Left lung (tissue), 4 donors: ENCODE measurements at regions not wholly inside any gene's neighbourhood (a gene's known extent, or its start where the extent isn't known, plus 50 kb on each side); places are given as distances from the start of the nearest gene placed in this dataset.
A peak's percentile ranks its signal among the peaks of the same experiment; 100 is the strongest.

ENCODE experiments used
- ATAC-seq: fragments of 200-7000 bp; cut with Tn5 transposase; one replicate; pipeline ENCODE4 v1.9.1; 2020; ENCODE audit warnings: moderate library complexity
- DNase-seq, 4 donors: peaks; one replicate each; pipeline ENCODE4 v3.0.0-alpha.2; 2013 to 2020
- H3K27ac ChIP-seq, 2 donors: fragments of 200-600 bp; sonication (generic) in 1 of 2; one replicate each; pipeline versions ENCODE4 v1.5.0 to v1.8.0; 2020 to 2021
- H3K27me3 ChIP-seq, 2 donors: fragments of 200-600 bp; sonication (generic) in 1 of 2; one replicate each; pipeline versions ENCODE4 v1.5.0 to v1.8.0; 2020 to 2021
- H3K36me3 ChIP-seq, 2 donors: fragments of 200-600 bp; sonication (generic) in 1 of 2; one replicate each; pipeline versions ENCODE4 v1.5.0 to v1.8.0; 2020 to 2021
- H3K4me1 ChIP-seq, 2 donors: fragments of 200-600 bp; one replicate each; pipeline ENCODE4 v1.8.0; 2021
- H3K4me3 ChIP-seq, 2 donors: fragments of 200-600 bp; sonication (generic) in 1 of 2; one replicate each; pipeline versions ENCODE4 v1.5.0 to v1.8.0; 2020 to 2021; ENCODE audit warnings: mild to moderate bottlenecking in 1 of 2
- H3K9me3 ChIP-seq, 2 donors: fragments of 200-600 bp; sonication (generic) in 1 of 2; one replicate each; pipeline versions ENCODE4 v1.5.0 to v1.8.0; 2020 to 2021
- intact Hi-C, 2 donors: fragments of 100-400 bp; cut with DNase I; formaldehyde crosslinking; loops; one replicate each; pipeline versions ENCODE4 v1.11.2 to v1.14.2; 2022
- TF ChIP-seq, protein P1 (sequence below), 2 donors: fragments of 200-600 bp; sonication (generic) in 1 of 2; IDR thresholded peaks; one replicate each; pipeline versions ENCODE4 v1.5.0 to v1.8.0; 2021; ENCODE audit warnings: antibody characterized with exemption in 2 of 2
- donor health status: DM: no; HTN: yes; CAD: no.
- donor health status: DM: no; HTN: no; CAD: no.

DNA sequence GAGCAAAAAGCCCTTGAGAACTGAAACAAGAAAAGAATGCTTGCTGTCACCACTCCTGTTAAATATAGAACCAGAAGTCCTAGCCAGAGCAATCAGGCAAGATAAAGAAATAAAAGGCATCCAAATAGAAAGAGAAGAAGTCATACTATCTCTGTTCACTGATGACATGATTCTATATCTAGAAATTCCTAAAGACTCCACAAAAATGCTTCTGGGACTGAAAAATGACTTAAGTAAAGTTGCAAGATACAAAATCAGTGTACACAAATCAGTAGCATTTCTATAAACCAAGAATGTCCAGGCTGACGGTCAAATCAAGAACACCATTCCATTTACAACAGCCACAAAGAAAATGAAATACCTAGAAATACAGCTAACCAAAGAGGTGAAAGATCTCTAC, 552.7 kb upstream of the SLIT2 start:
- Histone ChIP-seq H3K4me1 (no peaks in the 10 kb centered on the region), H3K36me3 (no peaks in the 10 kb centered on the region), H3K27me3 (no peaks in the 10 kb centered on the region), H3K9me3 (no peaks in the 10 kb centered on the region), H3K4me3 (no peak overlapping the region), H3K27ac (no peak overlapping the region)
- TF ChIP-seq, protein P1, sequence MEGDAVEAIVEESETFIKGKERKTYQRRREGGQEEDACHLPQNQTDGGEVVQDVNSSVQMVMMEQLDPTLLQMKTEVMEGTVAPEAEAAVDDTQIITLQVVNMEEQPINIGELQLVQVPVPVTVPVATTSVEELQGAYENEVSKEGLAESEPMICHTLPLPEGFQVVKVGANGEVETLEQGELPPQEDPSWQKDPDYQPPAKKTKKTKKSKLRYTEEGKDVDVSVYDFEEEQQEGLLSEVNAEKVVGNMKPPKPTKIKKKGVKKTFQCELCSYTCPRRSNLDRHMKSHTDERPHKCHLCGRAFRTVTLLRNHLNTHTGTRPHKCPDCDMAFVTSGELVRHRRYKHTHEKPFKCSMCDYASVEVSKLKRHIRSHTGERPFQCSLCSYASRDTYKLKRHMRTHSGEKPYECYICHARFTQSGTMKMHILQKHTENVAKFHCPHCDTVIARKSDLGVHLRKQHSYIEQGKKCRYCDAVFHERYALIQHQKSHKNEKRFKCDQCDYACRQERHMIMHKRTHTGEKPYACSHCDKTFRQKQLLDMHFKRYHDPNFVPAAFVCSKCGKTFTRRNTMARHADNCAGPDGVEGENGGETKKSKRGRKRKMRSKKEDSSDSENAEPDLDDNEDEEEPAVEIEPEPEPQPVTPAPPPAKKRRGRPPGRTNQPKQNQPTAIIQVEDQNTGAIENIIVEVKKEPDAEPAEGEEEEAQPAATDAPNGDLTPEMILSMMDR (IDR thresholded peaks at IDR 0.05), result no peak
- ATAC-seq (no peak), DNase-seq (no peak)
- intact Hi-C loops, result no loop called here

DNA sequence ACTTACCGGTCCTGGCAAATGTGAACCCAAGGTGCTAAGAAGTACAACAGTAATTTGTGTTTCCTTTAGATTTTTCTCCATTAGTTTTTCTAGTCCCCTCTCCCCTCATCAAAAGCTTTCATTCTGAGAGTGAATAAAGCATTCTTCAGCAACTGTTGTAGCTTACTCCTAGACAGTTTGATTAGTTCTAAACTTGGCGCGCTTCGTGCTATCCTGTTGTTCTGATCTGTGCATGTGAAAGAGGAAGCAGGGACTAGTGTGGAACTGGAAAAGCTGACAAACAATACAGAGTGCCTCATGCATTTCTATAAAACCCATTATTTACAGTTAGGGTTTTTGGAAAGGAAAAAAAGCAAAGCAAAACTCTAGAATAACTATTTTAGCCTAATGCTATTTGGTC, 556.9 kb upstream of the SLIT2 start:
- H3K36me3 ChIP-seq, result no peaks in the 10 kb centered on the region
- intact Hi-C loops, result no loop called here
- no peak overlapping the region for H3K27ac ChIP-seq
- ATAC-seq (no peak), DNase-seq (no peak)
- no peaks in the 10 kb centered on the region for H3K27me3 ChIP-seq
- H3K9me3 ChIP-seq, result no peaks in the 10 kb centered on the region
- peaks cover 0 to under 1% of the 10 kb centered on the region in 2 donors for H3K4me1 ChIP-seq
- TF ChIP-seq, protein P1 (IDR thresholded peaks at IDR 0.05), result no peak
- no peak overlapping the region for H3K4me3 ChIP-seq

DNA sequence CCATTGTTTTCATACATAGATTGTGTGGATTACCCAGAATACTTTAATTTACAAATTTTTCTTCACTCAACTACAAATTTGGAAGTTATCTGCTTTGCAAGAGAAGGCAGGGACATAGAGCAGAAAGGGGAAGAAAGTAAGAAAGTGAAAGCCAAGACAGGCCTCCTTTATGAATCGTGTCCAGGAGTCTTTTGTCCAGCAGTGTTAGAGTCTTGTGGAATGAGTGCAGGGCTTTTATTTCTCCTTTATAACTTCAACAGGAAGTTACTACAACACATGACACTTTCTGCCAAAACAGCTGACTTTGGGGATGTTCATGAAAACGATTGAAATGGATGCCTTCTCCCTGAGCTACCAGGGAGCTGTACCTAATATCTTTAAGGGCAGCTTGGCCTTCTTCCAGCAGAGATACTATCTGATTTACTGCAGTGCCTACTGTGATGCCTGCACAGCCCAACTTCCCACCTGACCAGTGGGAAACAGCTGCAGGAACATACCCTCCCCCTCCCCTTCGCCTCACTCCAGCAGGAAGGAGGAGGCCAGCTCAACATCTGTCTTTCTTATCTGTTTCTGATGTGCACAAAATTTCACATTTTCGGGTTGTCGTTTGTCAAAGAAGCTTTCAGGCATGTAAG, 557.7 kb upstream of the SLIT2 start:
- H3K36me3 ChIP-seq, result no peaks in the 10 kb centered on the region
- TF ChIP-seq, protein P1 (IDR thresholded peaks at IDR 0.05), result no peak
- H3K9me3 ChIP-seq, result no peaks in the 10 kb centered on the region
- ATAC-seq, result no peak
- intact Hi-C loops, result no loop called here
- peaks cover 0 to 3% of the 10 kb centered on the region in 2 donors for H3K4me1 ChIP-seq
- no peak overlapping the region for H3K27ac ChIP-seq
- H3K27me3 ChIP-seq, result no peaks in the 10 kb centered on the region
- DNase-seq, result peak in 1 of 4 donors; percentile 21
- H3K4me3 ChIP-seq, result no peak overlapping the region

DNA sequence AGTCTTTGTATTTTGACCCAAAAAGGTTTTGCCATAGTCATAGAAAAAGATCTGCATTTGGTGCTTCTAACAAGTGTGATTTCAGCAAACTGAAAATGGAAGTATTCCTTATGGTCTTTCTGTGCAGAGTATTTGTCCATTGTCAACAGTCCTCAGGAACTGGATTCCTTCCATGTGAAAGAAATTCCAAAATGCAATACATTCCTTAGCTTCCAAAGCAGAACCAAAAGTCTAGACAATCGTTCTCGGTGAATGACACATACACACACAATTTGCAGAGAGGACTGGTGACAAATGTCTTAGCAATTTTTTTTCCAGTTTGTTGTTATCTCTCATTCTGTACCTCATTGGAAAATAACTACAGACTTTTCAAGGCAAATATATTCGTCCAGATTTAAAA, 562.2 kb upstream of the SLIT2 start:
- H3K4me1 ChIP-seq, result peaks cover 0 to 3% of the 10 kb centered on the region in 2 donors
- H3K9me3 ChIP-seq, result no peaks in the 10 kb centered on the region
- no peaks in the 10 kb centered on the region for H3K36me3 ChIP-seq
- intact Hi-C loops, result no loop called here
- TF ChIP-seq, protein P1 (IDR thresholded peaks at IDR 0.05), result no peak
- ATAC-seq (peak; percentile 71), DNase-seq (peak in 1 of 4 donors; percentile 24)
- no peak overlapping the region for H3K27ac ChIP-seq
- H3K4me3 ChIP-seq, result no peak overlapping the region
- no peaks in the 10 kb centered on the region for H3K27me3 ChIP-seq

DNA sequence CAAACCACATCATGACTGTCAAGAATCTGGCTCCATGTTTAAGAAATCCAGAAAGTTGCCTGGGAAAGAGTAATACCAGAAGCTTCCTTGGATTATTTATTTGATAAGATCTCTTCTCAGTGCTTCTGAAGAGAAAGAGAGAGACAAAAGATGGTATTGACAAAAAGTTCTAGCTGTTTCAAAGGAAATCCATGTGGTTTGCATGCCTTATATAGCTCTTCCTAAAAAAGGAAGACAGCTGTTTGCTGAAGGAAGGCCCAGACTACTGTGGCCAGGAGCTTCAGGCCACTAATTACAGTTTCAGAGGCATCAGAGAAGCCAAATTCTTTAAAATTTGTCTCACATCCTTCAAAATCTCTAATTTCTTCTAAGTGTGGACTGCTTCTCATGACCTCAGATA, 565.2 kb upstream of the SLIT2 start:
- peaks cover 0 to 6% of the 10 kb centered on the region in 2 donors for H3K4me1 ChIP-seq
- no peaks in the 10 kb centered on the region for H3K9me3 ChIP-seq
- no peak overlapping the region for H3K4me3 ChIP-seq
- no peaks in the 10 kb centered on the region for H3K36me3 ChIP-seq
- no peaks in the 10 kb centered on the region for H3K27me3 ChIP-seq
- ATAC-seq (no peak), DNase-seq (no peak)
- TF ChIP-seq, protein P1 (IDR thresholded peaks at IDR 0.05), result no peak
- intact Hi-C loops, result no loop called here
- no peak overlapping the region for H3K27ac ChIP-seq
